GM12892 (cell line): ENCODE measurements at regions not wholly inside any gene's neighbourhood (a gene's known extent, or its start where the extent isn't known, plus 50 kb on each side); places are given as distances from the start of the nearest gene placed in this dataset.

Source experiments
- DNase-seq: peaks from one replicate; pipeline ENCODE4 v3.0.0; 2011; ENCODE audit not compliant: insufficient read length
- FAIRE-seq: peaks from 2 replicates; lab custom pipeline; 2011; peaks lifted over from hg19 to GRCh38; lab: Jason Lieb, UNC
- POLR2A ChIP-seq: IDR thresholded peaks from 2 replicates; pipeline ENCODE4 v1.6.1; 2011; ENCODE audit warnings: low read depth, low read length, control low read depth
- POLR2AphosphoS5 ChIP-seq: IDR thresholded peaks from 2 replicates; pipeline ENCODE4 v1.6.1; 2011; ENCODE audit warnings: low read depth, low read length, control low read depth
- TAF1 ChIP-seq: IDR thresholded peaks from 2 replicates; pipeline ENCODE4 v1.6.1; 2011; ENCODE audit warnings: low read depth, mild to moderate bottlenecking, control low read depth, low read length, borderline replicate concordance

GRCh38 chr3:96071097-96071496, 743.3 kb upstream of the EPHA6 start:
- TF ChIP-seq POLR2AphosphoS5: no peak
- TF ChIP-seq TAF1: no peak
- TF ChIP-seq POLR2A: no peak
- no peak for FAIRE-seq
- DNase-seq: no peak

- TF ChIP-seq TAF1: no peak
- TF ChIP-seq POLR2A: no peak
- TF ChIP-seq POLR2AphosphoS5: no peak
- DNase-seq (no peak), FAIRE-seq (no peak)
Observed at GRCh38 chr3:96072226-96072625, 742.2 kb upstream of the EPHA6 start.

DNA sequence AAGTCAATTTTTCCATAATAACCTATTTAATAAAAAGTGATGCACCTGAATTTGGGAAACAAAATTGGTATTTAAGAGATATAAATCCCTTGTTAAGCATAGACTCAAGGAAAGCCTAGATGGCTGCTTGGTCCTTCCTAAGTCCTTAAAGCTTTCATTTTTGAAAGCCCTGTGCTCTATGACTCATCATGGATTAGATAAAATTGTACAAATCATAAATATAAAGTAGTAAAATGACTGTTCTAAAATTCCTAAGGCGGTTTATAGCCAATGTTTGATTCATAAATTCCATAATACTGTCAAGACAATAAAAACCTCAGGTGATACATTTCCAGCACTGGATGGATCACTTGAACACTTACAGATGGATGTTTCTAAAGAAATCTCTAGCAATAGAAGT, 730.8 kb upstream of the EPHA6 start:
- TF ChIP-seq POLR2A: no peak
- no peak for TF ChIP-seq POLR2AphosphoS5
- no peak for TF ChIP-seq TAF1
- FAIRE-seq (no peak), DNase-seq (no peak)

GRCh38 chr3:96086018-96086417, 728.4 kb upstream of the EPHA6 start:
- TF ChIP-seq POLR2AphosphoS5: no peak
- TF ChIP-seq TAF1: no peak
- TF ChIP-seq POLR2A: no peak
- no peak for FAIRE-seq
- DNase-seq: no peak

GRCh38 chr3:96101006-96101560, 713.3 kb upstream of the EPHA6 start:
- TF ChIP-seq POLR2AphosphoS5 (no peak), TAF1 (no peak), POLR2A (no peak)
- FAIRE-seq (no peak), DNase-seq (no peak)

GRCh38 chr3:96106701-96107100, 707.7 kb upstream of the EPHA6 start:
- DNase-seq (no peak), FAIRE-seq (no peak)
- no peak for TF ChIP-seq TAF1
